K562 (cell line): ENCODE measurements at regions not wholly inside any gene's neighbourhood (a gene's known extent, or its start where the extent isn't known, plus 50 kb on each side); places are given as distances from the start of the nearest gene placed in this dataset.

ENCODE experiments used
- ATAC-seq: fragments of 200-7000 bp; cut with Tn5 transposase; 3 replicates; pipeline ENCODE4 v1.9.1; 2020; ENCODE audit warnings: moderate library complexity
- BruUV-seq: library from RNA; stranded (reverse); fragments of 400-500 nt; replicated peaks from 2 replicates; lab custom pipeline; 2021; lab: Mats Ljungman, UMichigan
- CTCF ChIA-PET: fragments of 300-600 bp; formaldehyde crosslinking; extraction: SDS; loops from one replicate; lab custom pipeline; 2021; ENCODE audit warnings: low intra/inter-chr PET ratio; lab: Yijun Ruan, JAX
- POLR2A ChIA-PET: fragments of 300-600, 350-650 bp; sonication (Branson Sonifier 250); formaldehyde crosslinking; extraction: SDS; loops from one replicate; lab custom pipeline; 2021; ENCODE audit warnings: antibody characterized with exemption, inconsistent platforms; lab: Yijun Ruan, JAX
- DNase-seq, 4 experiments: peaks; one replicate each; pipeline versions ENCODE4 v3.0.0 to v3.0.0-alpha.2; 2011 to 2018; ENCODE audit warnings: low spot score in 3 of 4, mixed read lengths in 3 of 4; ENCODE audit errors: extremely low read depth in 1 of 4
- FAIRE-seq: peaks from 2 replicates; lab custom pipeline; 2011; peaks lifted over from hg19 to GRCh38; lab: Jason Lieb, UNC
- H2AFZ ChIP-seq: 2 replicates; pipeline ENCODE4 v1.6.0; 2011; ENCODE audit warnings: low read depth, low read length, control low read depth, inconsistent platforms
- H3K27ac ChIP-seq: fragments of 200-600 bp; 3 replicates; pipeline ENCODE4 v1.8.0; 2011; ENCODE audit warnings: low read depth, mild to moderate bottlenecking, control low read depth, inconsistent platforms, low read length, moderate library complexity, mixed read lengths; ENCODE audit errors: extremely low read depth
- H3K27me3 ChIP-seq, 2 experiments: fragments of 300-600 bp in 1 of 2; 2 replicates in 1 of 2; 3 replicates in 1 of 2; pipeline versions ENCODE4 v1.6.0 to v1.8.0; 2011; ENCODE audit warnings: inconsistent platforms in 2 of 2, low read length in 2 of 2, mild to moderate bottlenecking in 1 of 2, mixed read lengths in 1 of 2, moderate library complexity in 1 of 2; ENCODE audit not compliant: control insufficient read depth in 2 of 2, insufficient read depth in 2 of 2
- H3K36me3 ChIP-seq: fragments of 300-600 bp; 3 replicates; pipeline ENCODE4 v1.8.0; 2011; ENCODE audit warnings: mild to moderate bottlenecking, low read length, inconsistent platforms; ENCODE audit not compliant: control insufficient read depth, insufficient read depth
- H3K4me1 ChIP-seq, 2 experiments: fragments of 200-600 bp in 1 of 2; replicated peaks in 1 of 2; 2 replicates in 1 of 2; 3 replicates in 1 of 2; pipeline versions ENCODE4 v1.5.1 to v1.8.0; 2011; ENCODE audit warnings: inconsistent platforms in 2 of 2, low read length in 2 of 2, mild to moderate bottlenecking in 1 of 2, mixed read lengths in 1 of 2, moderate library complexity in 1 of 2; ENCODE audit not compliant: control insufficient read depth in 2 of 2, insufficient read depth in 2 of 2
- H3K4me2 ChIP-seq: 2 replicates; pipeline ENCODE4 v1.6.1; 2011; ENCODE audit warnings: low read length, control low read depth, inconsistent platforms, mixed read lengths; ENCODE audit not compliant: insufficient read depth
- H3K4me3 ChIP-seq: fragments of 200-600 bp; sonication (generic), shearing (Covaris generic); 2 replicates; pipeline ENCODE4 v1.5.1; 2016; ENCODE audit warnings: control low read depth, inconsistent platforms
- H3K79me2 ChIP-seq: fragments of 200-600 bp; 3 replicates; pipeline ENCODE4 v1.8.0; 2011; ENCODE audit warnings: low read length, inconsistent platforms; ENCODE audit not compliant: control insufficient read depth, insufficient read depth
- H3K9ac ChIP-seq, 2 experiments: 2 replicates each; pipeline versions ENCODE4 v1.6.0 to v1.6.1; 2011; ENCODE audit warnings: low read depth in 2 of 2, low read length in 2 of 2, control low read depth in 1 of 2, inconsistent platforms in 1 of 2, mild to moderate bottlenecking in 1 of 2, mixed read lengths in 1 of 2; ENCODE audit not compliant: insufficient read depth in 1 of 2
- H3K9me1 ChIP-seq: one replicate; pipeline ENCODE4 v1.6.0; 2011; ENCODE audit warnings: inconsistent platforms, mild to moderate bottlenecking, low read length, moderate library complexity; ENCODE audit not compliant: control insufficient read depth, insufficient read depth
- H3K9me3 ChIP-seq: replicated peaks from 2 replicates; pipeline ENCODE4 v1.5.1; 2011; ENCODE audit warnings: low read depth, low read length, inconsistent platforms; ENCODE audit not compliant: control insufficient read depth, insufficient read depth
- H4K20me1 ChIP-seq: replicated peaks from 2 replicates; pipeline ENCODE4 v1.6.1; 2011; ENCODE audit warnings: low read length, inconsistent platforms, mixed read lengths; ENCODE audit not compliant: control insufficient read depth, insufficient read depth
- CHD1 ChIP-seq: fragments of 200-600 bp; sonication (generic); IDR thresholded peaks from one replicate; pipeline ENCODE4 v1.6.1; 2012; ENCODE audit warnings: mild to moderate bottlenecking, moderate library complexity, low read length, inconsistent platforms
- GATAD2B ChIP-seq: fragments of 450-650 bp; IDR thresholded peaks from 2 replicates; pipeline ENCODE4 v1.6.1; 2017; ENCODE audit warnings: mild to moderate bottlenecking, borderline replicate concordance
- GTF2A2 ChIP-seq: IDR thresholded peaks from 2 replicates; pipeline ENCODE4 v1.6.1; 2016; ENCODE audit warnings: mild to moderate bottlenecking, missing genetic modification characterization, missing compliant biosample characterization
- HIVEP1 ChIP-seq: fragments of 250-450 bp; sonication (Bioruptor Pico); IDR thresholded peaks from 2 replicates; pipeline ENCODE4 v1.4.0; 2020; ENCODE audit warnings: mild to moderate bottlenecking
- HNRNPH1 ChIP-seq: fragments of 200-400 bp; formaldehyde crosslinking; optimal IDR thresholded peaks from 2 replicates; pipeline ENCODE3; 2017; ENCODE audit warnings: low read depth, mild to moderate bottlenecking, low read length, moderate library complexity
- MAFF ChIP-seq: IDR thresholded peaks from 2 replicates; pipeline ENCODE4 v1.6.1; 2012; ENCODE audit warnings: low read length, improper control_type of control experiment
- MTA3 ChIP-seq: fragments of 450-650 bp; formaldehyde crosslinking; IDR thresholded peaks from 2 replicates; pipeline ENCODE4 v1.6.1; 2017; ENCODE audit warnings: mild to moderate bottlenecking, borderline replicate concordance
- NCOA2 ChIP-seq, 2 experiments: fragments of 450-650 bp; IDR thresholded peaks; 2 replicates each; pipeline ENCODE4 v1.6.1; 2018; ENCODE audit warnings: mild to moderate bottlenecking in 2 of 2, moderate library complexity in 1 of 2; ENCODE audit not compliant: partially characterized antibody in 2 of 2
- POLR2H ChIP-seq: IDR thresholded peaks from 2 replicates; pipeline ENCODE4 v1.6.1; 2016; ENCODE audit warnings: missing genetic modification characterization, low read depth, mild to moderate bottlenecking, control low read depth, missing compliant biosample characterization, moderate library complexity
- SFPQ ChIP-seq: fragments of 200-400 bp; formaldehyde crosslinking; IDR thresholded peaks from 2 replicates; pipeline ENCODE4 v1.6.1; 2017; ENCODE audit warnings: mild to moderate bottlenecking, low read depth, low read length, moderate library complexity
- ZNF644 ChIP-seq: fragments of 200-800 bp; sonication (Bioruptor generic); IDR thresholded peaks from 2 replicates; pipeline ENCODE4 v1.6.1; 2016; ENCODE audit warnings: low read depth, missing genetic modification characterization, missing compliant biosample characterization
- WGBS: fragments of 100-300 bp; shearing (Covaris generic); methylation state at CpG from one replicate; pipeline ENCODE4 v1.1.6; 2016; ENCODE audit warnings: low coverage, mixed read lengths; ENCODE audit not compliant: insufficient coverage; ENCODE audit errors: missing lambda C conversion rate; 5-methylcytosine and 5-hydroxymethylcytosine counted together
- in situ Hi-C: fragments of 300-500 bp; cut with MboI; formaldehyde crosslinking; loops from 4 replicates; pipeline ENCODE4 v1.15.0; 2018; ENCODE audit warnings: inconsistent platforms, mixed read lengths
- intact Hi-C: fragments of 100-400 bp; cut with micrococcal nuclease; formaldehyde crosslinking; loops from 2 replicates; pipeline ENCODE4 v1.14.2; 2022
- TF ChIP-seq, protein P1 (sequence below): fragments of 250-450 bp; sonication (Bioruptor Pico); IDR thresholded peaks from 2 replicates; pipeline ENCODE4 v1.5.0; 2021; ENCODE audit warnings: mild to moderate bottlenecking, moderate library complexity
- TF ChIP-seq, protein P2 (sequence below), 3 experiments: IDR thresholded peaks in 2 of 3; conservative IDR thresholded peaks in 1 of 3; 2 replicates each; pipeline ENCODE4 v1.5.1; 2011 to 2012; ENCODE audit warnings: low read length in 3 of 3, mild to moderate bottlenecking in 3 of 3, control low read depth in 2 of 3, improper control_type of control experiment in 1 of 3, inconsistent platforms in 1 of 3, low read depth in 1 of 3, mixed read lengths in 1 of 3, moderate library complexity in 1 of 3; ENCODE audit not compliant: insufficient read depth in 2 of 3

- TF ChIP-seq, protein P1, sequence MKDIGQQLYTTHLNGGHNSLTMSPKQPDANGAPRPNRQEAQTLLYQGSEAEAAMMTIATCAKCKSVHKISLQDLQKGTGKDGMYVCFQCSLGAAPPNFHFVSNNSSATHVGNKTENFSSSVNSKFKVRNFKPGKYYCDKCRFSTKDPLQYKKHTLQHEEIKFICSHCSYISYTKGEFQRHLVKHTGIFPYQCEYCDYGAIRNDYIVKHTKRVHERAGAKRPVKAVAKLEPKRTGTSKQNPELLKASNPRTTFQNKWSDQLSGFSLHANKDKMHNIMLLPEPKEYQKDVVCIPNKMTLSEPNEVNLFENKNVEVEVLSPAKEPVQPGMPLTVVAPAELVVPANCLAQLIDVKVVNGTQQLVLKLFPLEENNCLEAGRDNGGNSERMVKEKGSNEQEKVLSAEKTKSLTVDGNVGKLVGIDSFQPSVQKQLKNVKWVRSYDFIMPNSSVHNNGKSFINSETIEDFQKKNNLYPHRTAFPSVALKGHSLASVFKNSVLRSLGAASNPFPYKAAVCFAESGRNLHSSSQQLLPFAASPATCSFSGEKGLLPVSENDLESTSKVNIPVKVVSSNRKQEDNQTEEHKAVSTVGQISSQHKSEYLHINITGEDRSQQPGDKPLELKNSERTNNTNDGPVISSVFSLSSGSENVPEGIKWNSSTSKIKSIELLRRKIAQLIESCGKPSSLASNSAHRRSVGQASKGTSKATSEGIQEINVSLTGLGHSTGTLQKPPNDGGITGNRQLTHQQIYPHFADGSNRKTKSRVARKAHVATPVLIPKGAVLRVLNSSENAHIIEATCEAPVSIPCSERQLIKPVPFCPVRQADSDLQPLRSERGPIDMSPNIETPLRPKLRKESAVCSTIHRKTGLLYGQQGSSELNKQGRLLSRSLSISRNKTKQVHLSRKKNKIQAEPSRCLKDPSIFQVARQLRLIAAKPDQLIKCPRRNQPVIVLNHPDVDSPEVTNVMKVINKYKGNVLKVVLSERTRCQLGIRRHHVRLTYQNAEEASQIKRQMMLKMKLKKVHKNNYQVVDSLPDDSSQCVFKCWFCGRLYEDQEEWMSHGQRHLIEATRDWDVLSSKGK (CRISPR knock-in tag): no peak
- TF ChIP-seq NCOA2 (IDR thresholded peaks at IDR 0.05; ENCODE audit: partially characterized antibody in 2 of 2) (no peak), MTA3 (no peak), CHD1 (no peak), POLR2H (no peak), GTF2A2 (no peak), GATAD2B (no peak)
Measured at GRCh38 chr5:20291766-20292165, 303.8 kb upstream of the CDH18 start (continued).

- H3K27ac ChIP-seq: no peak overlapping the region
- FAIRE-seq (no peak), ATAC-seq (no peak), DNase-seq (no peak)
- BruUV-seq: no TSS peak
- H3K79me2 ChIP-seq: no peaks in the 10 kb centered on the region
- in situ Hi-C loops (no loop called here), intact Hi-C loops (no loop called here)
- no peak overlapping the region for H3K4me3 ChIP-seq
- H2AFZ ChIP-seq: no peak overlapping the region
- H3K36me3 ChIP-seq: no peaks in the 10 kb centered on the region
- H4K20me1 ChIP-seq: no peaks in the 10 kb centered on the region
- H3K4me1 ChIP-seq: no peaks in the 10 kb centered on the region
- H3K9me1 ChIP-seq: no peaks in the 10 kb centered on the region
- WGBS: under 1% methylated on average over 4 of the region's 4 CpGs
- ChIA-PET CTCF (no interaction called here), POLR2A (no interaction called here)
- H3K4me2 ChIP-seq: no peak overlapping the region
- no peaks in the 10 kb centered on the region for H3K9me3 ChIP-seq
- H3K27me3 ChIP-seq: no peaks in the 10 kb centered on the region
- no peak overlapping the region for H3K9ac ChIP-seq
- no peak for TF ChIP-seq ZNF644
- TF ChIP-seq MAFF: no peak
- TF ChIP-seq SFPQ: no peak
- no peak for TF ChIP-seq HIVEP1 (CRISPR knock-in tag)
- no peak for TF ChIP-seq HNRNPH1
- TF ChIP-seq, protein P2, sequence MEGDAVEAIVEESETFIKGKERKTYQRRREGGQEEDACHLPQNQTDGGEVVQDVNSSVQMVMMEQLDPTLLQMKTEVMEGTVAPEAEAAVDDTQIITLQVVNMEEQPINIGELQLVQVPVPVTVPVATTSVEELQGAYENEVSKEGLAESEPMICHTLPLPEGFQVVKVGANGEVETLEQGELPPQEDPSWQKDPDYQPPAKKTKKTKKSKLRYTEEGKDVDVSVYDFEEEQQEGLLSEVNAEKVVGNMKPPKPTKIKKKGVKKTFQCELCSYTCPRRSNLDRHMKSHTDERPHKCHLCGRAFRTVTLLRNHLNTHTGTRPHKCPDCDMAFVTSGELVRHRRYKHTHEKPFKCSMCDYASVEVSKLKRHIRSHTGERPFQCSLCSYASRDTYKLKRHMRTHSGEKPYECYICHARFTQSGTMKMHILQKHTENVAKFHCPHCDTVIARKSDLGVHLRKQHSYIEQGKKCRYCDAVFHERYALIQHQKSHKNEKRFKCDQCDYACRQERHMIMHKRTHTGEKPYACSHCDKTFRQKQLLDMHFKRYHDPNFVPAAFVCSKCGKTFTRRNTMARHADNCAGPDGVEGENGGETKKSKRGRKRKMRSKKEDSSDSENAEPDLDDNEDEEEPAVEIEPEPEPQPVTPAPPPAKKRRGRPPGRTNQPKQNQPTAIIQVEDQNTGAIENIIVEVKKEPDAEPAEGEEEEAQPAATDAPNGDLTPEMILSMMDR (IDR thresholded peaks at IDR 0.05 in 2 of 3, conservative IDR thresholded peaks at IDR 0.05 in 1 of 3; ENCODE audit: insufficient read depth in 2 of 3, low read depth in 1 of 3, low read length in 3 of 3): no peak
Measured at GRCh38 chr5:20287640-20288039, 299.6 kb upstream of the CDH18 start.
